ENCODE measurements at regions not wholly inside any gene's neighbourhood (a gene's known extent, or its start where the extent isn't known, plus 50 kb on each side); places are given as distances from the start of the nearest gene placed in this dataset.

- Histone ChIP-seq H3K27me3 (ENCODE audit: control insufficient read depth, insufficient read depth, low read length) (no peaks in the 10 kb centered on the region), H3K36me3 (ENCODE audit: control insufficient read depth, insufficient read depth, low read length) (no peaks in the 10 kb centered on the region), H3K4me3 (ENCODE audit: low read depth, low read length) (no peak overlapping the region)
- DNase-seq (ENCODE audit: low read depth) = no peak
- FAIRE-seq = no peak
- no peak for TF ChIP-seq CTCF (IDR thresholded peaks at IDR 0.05; ENCODE audit: insufficient read depth, low read length, severe bottlenecking)
Observed at GRCh38 chr3:178445139-178445538, 91.1 kb upstream of the KCNMB2 start.

GRCh38 chr3:178446059-178446458 lies 90.2 kb upstream of the KCNMB2 start:
- Histone ChIP-seq H3K36me3 (ENCODE audit: control insufficient read depth, insufficient read depth, low read length) (no peaks in the 10 kb centered on the region), H3K4me3 (ENCODE audit: low read depth, low read length) (no peak overlapping the region), H3K27me3 (ENCODE audit: control insufficient read depth, insufficient read depth, low read length) (no peaks in the 10 kb centered on the region)
- no peak for FAIRE-seq
- no peak for TF ChIP-seq CTCF (IDR thresholded peaks at IDR 0.05; ENCODE audit: insufficient read depth, low read length, severe bottlenecking)
- no peak for DNase-seq (ENCODE audit: low read depth)

- no peak for TF ChIP-seq CTCF (IDR thresholded peaks at IDR 0.05; ENCODE audit: insufficient read depth, low read length, severe bottlenecking)
- no peak overlapping the region for H3K4me3 ChIP-seq (ENCODE audit: low read depth, low read length)
- DNase-seq (ENCODE audit: low read depth) (no peak), FAIRE-seq (no peak)
- H3K27me3 ChIP-seq (ENCODE audit: control insufficient read depth, insufficient read depth, low read length) = no peaks in the 10 kb centered on the region
- no peaks in the 10 kb centered on the region for H3K36me3 ChIP-seq (ENCODE audit: control insufficient read depth, insufficient read depth, low read length)
Observed at GRCh38 chr3:178450476-178450875, 85.8 kb upstream of the KCNMB2 start.

- TF ChIP-seq CTCF (IDR thresholded peaks at IDR 0.05; ENCODE audit: insufficient read depth, low read length, severe bottlenecking) = no peak
- H3K4me3 ChIP-seq (ENCODE audit: low read depth, low read length) = no peak overlapping the region
- no peak for FAIRE-seq
Observed at GRCh38 chr3:178451799-178452198, 84.4 kb upstream of the KCNMB2 start.

GRCh38 chr3:178454726-178455125 lies 81.5 kb upstream of the KCNMB2 start:
- no peak for FAIRE-seq
- peak; percentile 67 for DNase-seq (ENCODE audit: low read depth)
- TF ChIP-seq CTCF (IDR thresholded peaks at IDR 0.05; ENCODE audit: insufficient read depth, low read length, severe bottlenecking) = no peak
- H3K4me3 ChIP-seq (ENCODE audit: low read depth, low read length) = no peak overlapping the region
- no peaks in the 10 kb centered on the region for H3K27me3 ChIP-seq (ENCODE audit: control insufficient read depth, insufficient read depth, low read length)
- H3K36me3 ChIP-seq (ENCODE audit: control insufficient read depth, insufficient read depth, low read length) = no peaks in the 10 kb centered on the region

More at GRCh38 chr3:178451799-178452198, 84.4 kb upstream of the KCNMB2 start:
- H3K27me3 ChIP-seq (ENCODE audit: control insufficient read depth, insufficient read depth, low read length) = no peaks in the 10 kb centered on the region
- no peak for DNase-seq (ENCODE audit: low read depth)
- no peaks in the 10 kb centered on the region for H3K36me3 ChIP-seq (ENCODE audit: control insufficient read depth, insufficient read depth, low read length)

GRCh38 chr3:178455226-178455625 lies 81.0 kb upstream of the KCNMB2 start:
- no peaks in the 10 kb centered on the region for H3K36me3 ChIP-seq (ENCODE audit: control insufficient read depth, insufficient read depth, low read length)
- no peak overlapping the region for H3K4me3 ChIP-seq (ENCODE audit: low read depth, low read length)
- no peak for TF ChIP-seq CTCF (IDR thresholded peaks at IDR 0.05; ENCODE audit: insufficient read depth, low read length, severe bottlenecking)
- no peaks in the 10 kb centered on the region for H3K27me3 ChIP-seq (ENCODE audit: control insufficient read depth, insufficient read depth, low read length)
- DNase-seq (ENCODE audit: low read depth) = peak; percentile 66
- no peak for FAIRE-seq
